ENCODE measurements at regions not wholly inside any gene's neighbourhood (a gene's known extent, or its start where the extent isn't known, plus 50 kb on each side); places are given as distances from the start of the nearest gene placed in this dataset.

DNA sequence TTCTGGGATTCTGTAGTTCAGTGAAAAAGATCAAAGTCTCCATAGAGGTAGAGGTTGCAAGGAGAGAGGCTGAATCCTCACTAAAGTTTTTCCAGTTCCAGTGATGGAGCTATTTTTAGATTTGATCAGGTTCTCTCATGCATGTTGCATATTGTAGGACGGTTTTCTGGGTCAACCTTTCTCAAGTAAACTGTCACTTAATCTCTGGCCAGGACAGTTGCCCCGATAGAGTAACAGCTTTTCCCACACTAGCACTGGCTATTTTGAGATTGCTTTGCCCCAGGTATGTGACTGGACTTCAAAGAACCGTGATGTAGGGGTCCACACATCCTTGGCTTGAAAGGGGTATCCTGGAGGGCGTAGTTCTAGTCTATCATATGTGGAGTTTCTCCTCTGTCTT lies 67.4 kb upstream of the EPCAM start:
- Histone ChIP-seq H3K27ac (ENCODE audit: insufficient read depth, low read depth, low read length) (no peak overlapping the region), H3K9me3 (replicated peaks; ENCODE audit: control insufficient read depth, insufficient read depth, low read length) (no peaks in the 10 kb centered on the region), H3K4me1 (ENCODE audit: control insufficient read depth, extremely low read depth, insufficient read depth, low read length) (no peaks in the 10 kb centered on the region), H3K9me1 (replicated peaks; ENCODE audit: control insufficient read depth, extremely low read depth, insufficient read depth, low read length) (no peaks in the 10 kb centered on the region), H4K20me1 (replicated peaks; ENCODE audit: control insufficient read depth, extremely low read depth, insufficient read depth, low read length) (no peaks in the 10 kb centered on the region), H3K4me2 (ENCODE audit: insufficient read depth, low read length) (no peak overlapping the region), H3K9ac (replicated peaks; ENCODE audit: extremely low read depth, insufficient read depth, low read length) (no peak overlapping the region), H3K79me2 (ENCODE audit: control insufficient read depth, insufficient read depth, low read length) (no peaks in the 10 kb centered on the region), H2AFZ (ENCODE audit: low read depth, low read length) (no peak overlapping the region), H3K27me3 (ENCODE audit: control insufficient read depth in 2 of 2, insufficient read depth in 2 of 2, low read length in 2 of 2) (peaks cover 12 to 13% of the 10 kb centered on the region in 2 experiments), H3K36me3 (ENCODE audit: control insufficient read depth in 2 of 2, extremely low read depth in 1 of 2, insufficient read depth in 2 of 2, low read length in 2 of 2) (no peaks in the 10 kb centered on the region), H3K4me3 (replicated peaks in 1 of 3; ENCODE audit: insufficient read depth in 1 of 3, low read depth in 1 of 3, low read length in 3 of 3) (no peak overlapping the region)
- intact Hi-C loops (cut with micrococcal nuclease): no loop called here
- DNase-seq (ENCODE audit: low read depth, low spot score) (no peak), FAIRE-seq (no peak)
- CTCF ChIA-PET: interaction anchor here (1.6 kb wide), 1 partner anchor 11 kb away, joined by 5 read pairs; no protein-coding TSS in a partner anchor
- POLR2A ChIA-PET: no interaction called here
- no peak for TF ChIP-seq EZH2 (IDR thresholded peaks at IDR 0.05; ENCODE audit: borderline replicate concordance, low read depth, low read length, severe bottlenecking)
- TF ChIP-seq, protein P1, sequence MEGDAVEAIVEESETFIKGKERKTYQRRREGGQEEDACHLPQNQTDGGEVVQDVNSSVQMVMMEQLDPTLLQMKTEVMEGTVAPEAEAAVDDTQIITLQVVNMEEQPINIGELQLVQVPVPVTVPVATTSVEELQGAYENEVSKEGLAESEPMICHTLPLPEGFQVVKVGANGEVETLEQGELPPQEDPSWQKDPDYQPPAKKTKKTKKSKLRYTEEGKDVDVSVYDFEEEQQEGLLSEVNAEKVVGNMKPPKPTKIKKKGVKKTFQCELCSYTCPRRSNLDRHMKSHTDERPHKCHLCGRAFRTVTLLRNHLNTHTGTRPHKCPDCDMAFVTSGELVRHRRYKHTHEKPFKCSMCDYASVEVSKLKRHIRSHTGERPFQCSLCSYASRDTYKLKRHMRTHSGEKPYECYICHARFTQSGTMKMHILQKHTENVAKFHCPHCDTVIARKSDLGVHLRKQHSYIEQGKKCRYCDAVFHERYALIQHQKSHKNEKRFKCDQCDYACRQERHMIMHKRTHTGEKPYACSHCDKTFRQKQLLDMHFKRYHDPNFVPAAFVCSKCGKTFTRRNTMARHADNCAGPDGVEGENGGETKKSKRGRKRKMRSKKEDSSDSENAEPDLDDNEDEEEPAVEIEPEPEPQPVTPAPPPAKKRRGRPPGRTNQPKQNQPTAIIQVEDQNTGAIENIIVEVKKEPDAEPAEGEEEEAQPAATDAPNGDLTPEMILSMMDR (IDR thresholded peaks at IDR 0.05; ENCODE audit: extremely low read depth in 1 of 2, insufficient read depth in 1 of 2, low read depth in 1 of 2, low read length in 2 of 2): no peak
- TF ChIP-seq POLR2AphosphoS5 (IDR thresholded peaks at IDR 0.05; ENCODE audit: insufficient read depth, low read depth, low read length): no peak
- TF ChIP-seq GATA2 (IDR thresholded peaks at IDR 0.05; ENCODE audit: insufficient read depth, insufficient read length, low read depth, low read length): no peak
- TF ChIP-seq, protein P2, sequence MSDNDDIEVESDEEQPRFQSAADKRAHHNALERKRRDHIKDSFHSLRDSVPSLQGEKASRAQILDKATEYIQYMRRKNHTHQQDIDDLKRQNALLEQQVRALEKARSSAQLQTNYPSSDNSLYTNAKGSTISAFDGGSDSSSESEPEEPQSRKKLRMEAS (IDR thresholded peaks at IDR 0.05; ENCODE audit: insufficient read depth, insufficient read length): no peak
- TF ChIP-seq MYC (IDR thresholded peaks at IDR 0.05; ENCODE audit: low read depth, low read length): no peak
- no peak for TF ChIP-seq POLR2A (IDR thresholded peaks at IDR 0.05; ENCODE audit: low read depth, low read length)
- no peak for TF ChIP-seq JUN (IDR thresholded peaks at IDR 0.05; ENCODE audit: borderline replicate concordance, insufficient read depth, insufficient read length, low read depth)
- TF ChIP-seq FOS (IDR thresholded peaks at IDR 0.05; ENCODE audit: borderline replicate concordance, insufficient read depth, low read length): no peak
- dilution Hi-C loops (cut with MboI; ENCODE audit: extremely low pct_ligation_motif_present, low sequenced_read_pairs): no loop called here
- BruUV-seq (replicated peaks): no TSS peak
